ENCODE measurements at regions not wholly inside any gene's neighbourhood (a gene's known extent, or its start where the extent isn't known, plus 50 kb on each side); places are given as distances from the start of the nearest gene placed in this dataset.

- DNase-seq = no peak
These were observed 959.5 kb upstream of the ADGRL2 start for GRCh38 chr1:80841261-80841660.

GRCh38 chr1:80837066-80837465, 963.7 kb upstream of the ADGRL2 start:
- DNase-seq = no peak

GRCh38 chr1:80836505-80836904, 964.2 kb upstream of the ADGRL2 start:
- DNase-seq = no peak

DNA sequence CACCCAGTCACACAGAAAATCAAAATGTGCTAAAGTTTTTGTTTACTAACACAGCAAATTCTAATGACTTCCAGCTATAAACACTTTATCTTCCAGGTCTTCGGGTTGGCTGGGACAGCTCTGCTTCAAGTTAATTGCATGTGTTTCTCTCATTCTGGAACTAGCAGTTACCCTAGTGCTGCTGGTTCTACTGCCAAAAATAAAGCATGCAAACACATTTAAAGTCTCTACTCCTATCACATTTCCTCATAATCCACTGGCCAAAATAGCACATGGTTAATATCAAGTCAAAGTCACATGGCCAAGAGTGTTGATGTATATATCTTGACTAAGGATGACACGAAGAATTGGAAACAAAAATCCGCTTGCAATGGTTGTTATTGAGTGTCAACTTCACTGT, 973.1 kb upstream of the ADGRL2 start:
- no peak for DNase-seq

GRCh38 chr1:80825067-80825466, 975.7 kb upstream of the ADGRL2 start:
- DNase-seq = no peak

DNA sequence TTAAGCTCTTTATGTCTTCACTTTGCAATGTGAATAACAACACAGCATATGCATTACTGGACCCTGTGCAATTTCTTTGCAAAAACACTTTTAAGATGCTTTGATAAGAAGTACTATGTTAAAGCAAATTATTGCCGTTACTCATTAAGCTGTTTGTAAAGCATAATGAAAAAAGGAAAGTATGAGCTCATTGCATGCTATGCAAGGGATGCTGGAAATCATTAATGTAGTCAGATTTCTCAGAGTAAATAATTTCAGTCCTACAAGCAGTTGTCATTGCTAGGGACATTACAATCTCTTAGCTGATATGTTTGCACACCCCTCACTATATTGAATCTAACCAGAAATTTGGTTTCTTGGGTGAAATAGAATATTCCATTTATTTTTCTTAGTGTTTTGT, 982.5 kb upstream of the ADGRL2 start:
- DNase-seq = no peak

DNA sequence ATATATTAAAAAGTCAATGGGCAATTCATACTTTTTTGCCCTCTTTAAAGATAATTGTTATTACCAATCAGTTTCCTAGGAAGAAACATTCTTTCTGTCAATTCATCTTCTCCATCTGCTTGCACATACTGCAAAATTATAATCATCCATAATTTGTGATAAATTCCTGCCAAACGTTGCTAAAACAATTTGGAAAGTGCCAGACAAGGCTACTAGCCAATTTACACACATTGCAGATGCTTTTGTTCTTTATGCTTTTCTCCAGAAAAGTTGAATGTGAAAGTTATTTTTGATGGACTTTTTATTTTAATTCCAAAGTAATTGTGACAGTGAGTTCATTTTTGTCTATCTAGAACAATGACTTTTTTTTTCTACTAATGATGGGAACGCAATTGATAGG, 992.8 kb upstream of the ADGRL2 start:
- no peak for DNase-seq

GRCh38 chr1:80806431-80806830, 994.3 kb upstream of the ADGRL2 start:
- DNase-seq = no peak

GRCh38 chr1:80801695-80802094, 999.0 kb upstream of the ADGRL2 start:
- no peak for DNase-seq

DNA sequence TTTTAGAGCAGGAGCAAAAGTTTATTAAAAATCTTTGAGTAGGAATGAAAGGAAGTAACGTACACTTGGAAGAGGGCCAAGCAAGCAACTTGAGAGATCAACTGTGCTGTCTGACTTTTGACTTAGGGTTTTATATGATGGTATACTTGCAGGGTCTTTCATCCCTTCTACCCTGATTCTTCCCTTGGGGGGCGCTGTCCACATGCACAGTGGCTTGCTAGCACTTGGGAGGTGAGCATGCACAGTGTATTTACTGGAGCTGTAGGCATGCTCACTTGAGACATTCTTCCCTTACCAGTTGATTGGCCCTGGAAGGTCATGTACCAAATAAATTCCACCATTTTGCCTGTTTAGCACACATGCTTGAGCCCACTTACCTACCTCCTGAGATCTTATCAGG, 1001.3 kb upstream of the ADGRL2 start:
- DNase-seq = no peak

DNA sequence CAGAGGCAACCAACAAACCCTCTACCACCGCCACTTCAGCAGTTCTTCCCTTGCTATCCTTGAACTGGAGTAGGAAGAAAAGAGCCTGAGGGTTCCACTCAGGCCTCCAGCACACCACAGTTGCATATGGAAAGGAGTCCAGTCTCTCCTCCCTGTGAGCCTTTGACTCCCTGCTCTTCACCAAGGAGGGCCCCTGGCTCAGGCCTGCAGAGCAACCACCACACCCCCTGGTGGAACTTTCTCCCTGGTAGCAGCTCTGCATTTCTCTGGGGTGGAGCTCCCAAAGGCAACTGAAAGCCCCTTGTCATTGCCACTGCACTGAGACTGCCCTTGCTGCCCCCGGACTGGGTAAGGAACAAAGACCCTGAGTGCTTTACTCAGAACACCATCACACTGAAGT, 1021.5 kb upstream of the ADGRL2 start:
- no peak for DNase-seq

DNA sequence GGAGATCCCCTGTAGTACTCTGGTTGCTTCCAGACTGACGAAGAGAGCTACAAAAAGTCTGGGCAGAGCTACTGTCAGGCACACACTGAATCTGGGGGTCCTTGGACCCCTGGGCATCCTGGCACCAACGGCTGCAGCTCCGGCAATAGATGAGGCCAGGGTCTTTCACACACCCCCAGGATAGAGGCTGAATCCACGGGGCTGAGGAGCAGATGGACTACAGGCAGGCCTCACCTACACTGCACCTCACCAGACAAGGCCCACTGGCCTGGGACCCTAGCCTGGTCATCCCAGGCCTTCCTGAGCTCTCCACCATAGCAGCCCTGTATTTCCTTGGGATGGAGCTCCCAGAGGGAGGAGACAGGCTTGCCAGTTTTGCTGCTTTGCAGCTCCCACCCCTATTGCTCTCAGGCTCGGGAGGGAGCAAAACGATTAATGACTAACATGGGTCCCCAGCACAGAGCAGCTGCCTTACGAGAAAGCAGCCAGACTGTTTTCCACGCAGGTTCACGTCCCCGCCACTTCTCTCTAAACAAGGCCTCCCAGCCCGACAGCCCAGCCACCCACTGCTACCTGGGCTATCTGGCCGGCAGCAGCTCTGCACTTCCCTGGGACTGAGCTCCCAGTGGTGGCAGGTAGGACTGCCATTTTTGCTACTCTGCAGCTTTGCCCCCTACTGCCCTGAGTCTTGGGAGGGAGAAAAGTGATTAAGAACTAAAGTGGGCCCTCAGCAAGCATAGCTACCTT, 1022.5 kb upstream of the ADGRL2 start:
- DNase-seq = no peak

- DNase-seq = no peak
These were observed 1024.5 kb upstream of the ADGRL2 start for GRCh38 chr1:80776266-80776665.

DNA sequence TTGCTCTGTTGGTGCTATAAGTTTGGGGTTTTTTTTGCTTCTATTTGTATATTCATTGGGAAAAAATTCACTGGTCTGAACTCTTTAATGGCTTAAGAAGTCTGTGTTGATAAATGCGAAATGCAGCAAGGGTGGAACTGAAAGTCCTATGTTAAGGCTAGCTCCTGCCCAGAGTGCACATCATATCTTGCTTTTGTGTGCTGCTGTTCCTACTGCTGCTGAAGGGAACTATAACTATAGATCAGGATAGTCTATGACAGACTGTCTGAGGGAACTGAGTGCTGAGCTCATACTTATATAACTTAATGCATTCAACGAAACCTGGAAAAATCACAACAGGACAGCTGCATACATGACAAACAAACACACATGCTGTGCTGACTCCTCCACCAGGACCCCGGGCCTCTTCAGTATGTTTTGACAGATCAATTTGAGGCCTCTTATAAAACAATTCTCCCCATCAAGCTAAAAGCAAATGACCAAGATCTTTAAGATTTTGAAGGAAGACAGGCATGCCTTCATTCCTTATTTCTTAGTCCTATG, 1031.5 kb upstream of the ADGRL2 start:
- no peak for DNase-seq

DNA sequence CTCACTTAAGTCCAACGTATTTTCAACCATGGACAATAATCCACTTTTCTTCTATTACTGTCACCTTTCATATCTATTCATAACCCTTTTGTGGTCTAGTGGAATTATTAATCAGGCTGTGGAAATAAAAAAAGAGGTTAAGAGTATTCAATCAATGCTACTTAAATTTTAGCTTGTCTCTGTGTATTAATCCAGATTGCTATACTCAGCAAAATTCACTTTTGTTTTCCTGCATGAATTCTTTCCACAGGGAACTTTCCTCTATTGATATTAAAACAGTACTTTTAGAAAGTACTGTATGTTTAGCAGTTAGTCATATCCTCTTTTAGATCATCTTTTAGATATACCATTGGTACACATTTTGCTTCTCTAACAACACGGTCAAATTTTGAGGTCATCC, 1033.0 kb upstream of the ADGRL2 start:
- no peak for DNase-seq

GRCh38 chr1:80759354-80759753, 1041.4 kb upstream of the ADGRL2 start:
- DNase-seq = no peak

DNA sequence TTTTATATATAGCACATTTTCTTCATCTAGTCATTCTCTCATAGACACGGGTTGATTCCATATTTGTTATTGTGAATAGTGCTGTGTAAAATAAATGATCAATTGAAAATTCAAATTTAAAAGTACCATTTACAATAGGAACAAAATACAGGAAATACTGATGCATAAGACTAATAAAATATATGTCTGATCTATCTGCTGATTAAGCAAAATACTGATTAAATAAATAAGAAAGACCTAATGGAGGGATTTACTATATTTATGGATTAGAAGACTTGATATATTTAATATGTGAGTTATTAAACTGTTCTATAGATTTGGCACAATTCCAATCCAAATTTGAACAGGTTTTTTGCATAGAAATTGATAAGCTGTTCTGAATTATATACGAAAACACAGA, 1044.8 kb upstream of the ADGRL2 start:
- DNase-seq = no peak

- no peak for DNase-seq
These were observed 1049.5 kb upstream of the ADGRL2 start for GRCh38 chr1:80751204-80751603.

GRCh38 chr1:80731241-80731894, 1069.4 kb upstream of the ADGRL2 start:
- no peak for DNase-seq

GRCh38 chr1:80722611-80723010, 1078.1 kb upstream of the ADGRL2 start:
- no peak for DNase-seq

DNA sequence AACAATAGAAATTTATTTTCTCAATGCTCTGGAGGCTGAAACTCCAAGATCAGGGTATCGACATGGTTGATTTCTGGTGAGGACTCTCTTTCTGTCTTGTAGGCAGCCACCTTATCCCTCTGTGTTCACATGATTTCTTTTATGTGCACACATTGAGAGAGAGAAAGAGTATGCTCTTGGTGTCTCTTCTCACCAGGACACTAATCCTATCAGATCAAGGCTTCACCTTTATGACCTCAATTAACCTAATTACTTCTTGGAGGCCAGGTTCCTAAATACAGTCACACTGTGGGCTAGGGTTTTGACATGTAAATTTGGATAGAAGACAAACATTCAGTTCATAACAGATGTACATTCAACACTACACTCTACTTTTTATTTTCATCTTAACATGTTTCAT, 1094.2 kb upstream of the ADGRL2 start:
- DNase-seq = no peak

DNA sequence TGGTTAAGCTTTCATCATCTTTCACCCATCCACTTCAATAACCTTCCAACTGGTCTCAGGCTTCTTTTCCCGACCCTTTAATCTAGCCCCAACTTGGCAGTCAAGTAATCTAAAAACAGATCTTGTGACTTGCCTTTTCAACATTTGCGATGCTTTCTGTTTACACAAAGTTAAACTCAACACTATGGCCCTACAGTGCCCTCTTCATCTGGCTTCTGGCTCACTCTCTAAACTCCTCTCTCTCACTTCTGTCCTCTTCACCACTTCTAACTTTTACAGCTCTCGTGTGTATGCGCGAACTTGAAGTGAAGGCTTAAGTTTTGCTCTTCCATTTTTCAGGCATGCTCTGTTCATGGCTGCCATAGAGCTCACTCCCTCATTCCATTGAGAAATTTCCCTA, 1122.3 kb upstream of the ADGRL2 start:
- DNase-seq = no peak

DNA sequence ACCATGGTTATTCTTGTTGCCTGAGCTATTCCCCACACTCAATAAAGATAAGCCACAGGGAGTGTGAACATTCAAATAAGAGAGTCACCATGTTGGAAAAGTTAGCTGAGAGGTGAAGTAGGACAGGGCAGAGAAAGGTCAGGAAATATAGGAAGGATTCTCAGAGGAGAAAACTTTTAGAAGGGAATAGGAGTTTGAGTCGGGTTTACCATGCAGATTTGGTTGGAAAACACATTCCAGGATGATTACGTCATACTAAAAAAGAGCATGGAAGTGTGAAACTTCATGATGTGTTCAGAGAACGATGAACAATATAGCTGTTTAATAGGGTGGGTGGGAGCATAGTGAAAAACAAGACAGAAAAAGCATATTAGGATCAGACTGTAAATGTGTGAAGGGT, 1125.3 kb upstream of the ADGRL2 start:
- no peak for DNase-seq

DNA sequence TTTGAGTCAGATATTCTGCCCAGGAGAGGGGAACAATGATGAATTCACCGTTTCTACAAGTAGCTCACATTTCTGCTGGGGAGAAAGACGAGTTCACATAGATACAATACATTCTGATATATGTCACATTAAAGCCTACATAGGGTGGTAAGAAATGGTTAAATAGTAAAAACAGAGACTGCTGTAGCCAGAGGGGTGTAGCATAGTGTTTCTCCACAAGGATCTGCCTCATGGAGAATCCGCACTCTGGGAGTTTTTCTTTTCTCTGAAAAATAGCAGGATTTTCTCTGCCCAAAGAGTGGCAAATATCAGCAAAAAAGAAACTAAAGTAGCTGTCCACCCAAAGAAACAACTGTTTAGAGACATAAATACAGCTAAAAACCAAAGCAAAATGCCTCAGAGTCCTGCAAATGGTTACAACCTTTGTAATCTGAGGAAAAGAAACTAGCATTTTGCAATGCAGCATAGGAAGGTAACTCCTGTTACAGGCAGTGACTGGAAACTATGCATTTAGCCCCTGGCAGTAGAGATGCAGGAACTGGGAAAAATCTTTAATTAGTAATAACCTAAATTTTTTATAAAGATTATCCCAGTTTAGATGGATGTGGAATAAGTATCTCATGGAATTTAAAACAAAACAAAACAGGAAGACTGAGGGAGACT, 1126.7 kb upstream of the ADGRL2 start:
- no peak for DNase-seq
